ENCODE measurements at regions not wholly inside any gene's neighbourhood (a gene's known extent, or its start where the extent isn't known, plus 50 kb on each side); places are given as distances from the start of the nearest gene placed in this dataset.

DNA sequence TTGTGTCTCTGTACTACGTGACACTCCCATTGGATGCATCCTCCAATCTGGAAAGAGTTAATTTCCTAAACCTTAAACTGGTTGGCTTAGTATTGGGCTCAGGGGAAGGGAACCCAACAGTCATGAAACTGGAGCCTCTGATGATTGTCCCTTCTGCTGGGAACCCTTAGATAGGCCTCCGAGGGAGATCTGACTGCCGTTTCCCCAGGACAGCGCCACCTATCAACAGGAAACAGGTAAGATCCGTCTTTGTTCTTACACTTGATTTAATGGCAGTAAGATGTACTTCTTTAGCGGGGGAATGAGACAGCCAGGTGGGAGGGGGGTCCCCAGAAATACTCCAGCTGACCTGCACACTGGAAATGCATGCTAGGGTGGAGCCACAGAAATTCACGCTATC lies 1749.6 kb downstream of the SI start:
- Histone ChIP-seq H3K4me1 (ENCODE audit: insufficient read depth) (no peaks in the 10 kb centered on the region), H2AFZ (no peak overlapping the region), H3K27me3 (no peaks in the 10 kb centered on the region), H4K20me1 (ENCODE audit: insufficient read depth, poor library complexity, severe bottlenecking) (no peaks in the 10 kb centered on the region), H3K4me2 (no peak overlapping the region), H3K79me2 (no peaks in the 10 kb centered on the region), H3K9me2 (replicated peaks; ENCODE audit: insufficient read depth) (no peaks in the 10 kb centered on the region), H3K9me3 (ENCODE audit: low read depth) (no peaks in the 10 kb centered on the region), H3K4me3 (no peak overlapping the region), H3K36me3 (replicated peaks; ENCODE audit: insufficient read depth, low read depth) (no peaks in the 10 kb centered on the region), H3K27ac (no peak overlapping the region)
- WGBS (ENCODE audit: low lambda C conversion rate, missing lambda C conversion rate): 79% methylated on average over 7 of the region's 7 CpGs
- TF ChIP-seq, protein P1, sequence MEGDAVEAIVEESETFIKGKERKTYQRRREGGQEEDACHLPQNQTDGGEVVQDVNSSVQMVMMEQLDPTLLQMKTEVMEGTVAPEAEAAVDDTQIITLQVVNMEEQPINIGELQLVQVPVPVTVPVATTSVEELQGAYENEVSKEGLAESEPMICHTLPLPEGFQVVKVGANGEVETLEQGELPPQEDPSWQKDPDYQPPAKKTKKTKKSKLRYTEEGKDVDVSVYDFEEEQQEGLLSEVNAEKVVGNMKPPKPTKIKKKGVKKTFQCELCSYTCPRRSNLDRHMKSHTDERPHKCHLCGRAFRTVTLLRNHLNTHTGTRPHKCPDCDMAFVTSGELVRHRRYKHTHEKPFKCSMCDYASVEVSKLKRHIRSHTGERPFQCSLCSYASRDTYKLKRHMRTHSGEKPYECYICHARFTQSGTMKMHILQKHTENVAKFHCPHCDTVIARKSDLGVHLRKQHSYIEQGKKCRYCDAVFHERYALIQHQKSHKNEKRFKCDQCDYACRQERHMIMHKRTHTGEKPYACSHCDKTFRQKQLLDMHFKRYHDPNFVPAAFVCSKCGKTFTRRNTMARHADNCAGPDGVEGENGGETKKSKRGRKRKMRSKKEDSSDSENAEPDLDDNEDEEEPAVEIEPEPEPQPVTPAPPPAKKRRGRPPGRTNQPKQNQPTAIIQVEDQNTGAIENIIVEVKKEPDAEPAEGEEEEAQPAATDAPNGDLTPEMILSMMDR (IDR thresholded peaks at IDR 0.05; ENCODE audit: poor library complexity): no peak
- TF ChIP-seq EZH2 (IDR thresholded peaks at IDR 0.05; ENCODE audit: borderline replicate concordance): no peak
- TF ChIP-seq EZH2phosphoT487 (IDR thresholded peaks at IDR 0.05; ENCODE audit: low read depth, severe bottlenecking, unreplicated experiment): no peak
- no peak for DNase-seq (ENCODE audit: low spot score)

GRCh38 chr3:163327086-163327485 lies 1751.2 kb downstream of the SI start:
- no peak overlapping the region for H3K4me2 ChIP-seq
- no peak for TF ChIP-seq EZH2 (IDR thresholded peaks at IDR 0.05; ENCODE audit: borderline replicate concordance)
- TF ChIP-seq, protein P1 (IDR thresholded peaks at IDR 0.05; ENCODE audit: poor library complexity): no peak
- no peak overlapping the region for H2AFZ ChIP-seq
- H3K36me3 ChIP-seq (replicated peaks; ENCODE audit: insufficient read depth, low read depth): no peaks in the 10 kb centered on the region
- no peaks in the 10 kb centered on the region for H3K9me2 ChIP-seq (replicated peaks; ENCODE audit: insufficient read depth)
- WGBS (ENCODE audit: low lambda C conversion rate, missing lambda C conversion rate): 36% methylated on average over 2 of the region's 2 CpGs
- H3K4me1 ChIP-seq (ENCODE audit: insufficient read depth): no peaks in the 10 kb centered on the region
- no peak overlapping the region for H3K4me3 ChIP-seq
- no peaks in the 10 kb centered on the region for H3K27me3 ChIP-seq
- DNase-seq (ENCODE audit: low spot score): no peak
- no peaks in the 10 kb centered on the region for H3K9me3 ChIP-seq (ENCODE audit: low read depth)
- no peaks in the 10 kb centered on the region for H3K79me2 ChIP-seq
- no peaks in the 10 kb centered on the region for H4K20me1 ChIP-seq (ENCODE audit: insufficient read depth, poor library complexity, severe bottlenecking)
- no peak overlapping the region for H3K27ac ChIP-seq

- no peak for DNase-seq (ENCODE audit: low spot score)
- no peak for TF ChIP-seq EZH2phosphoT487 (IDR thresholded peaks at IDR 0.05; ENCODE audit: low read depth, severe bottlenecking, unreplicated experiment)
- TF ChIP-seq, protein P1 (IDR thresholded peaks at IDR 0.05; ENCODE audit: poor library complexity): no peak
- no peak for TF ChIP-seq EZH2 (IDR thresholded peaks at IDR 0.05; ENCODE audit: borderline replicate concordance)
- Histone ChIP-seq H3K4me2 (no peak overlapping the region), H3K9me3 (ENCODE audit: low read depth) (no peaks in the 10 kb centered on the region), H3K9me2 (replicated peaks; ENCODE audit: insufficient read depth) (no peaks in the 10 kb centered on the region), H2AFZ (no peak overlapping the region), H4K20me1 (ENCODE audit: insufficient read depth, poor library complexity, severe bottlenecking) (no peaks in the 10 kb centered on the region), H3K27ac (no peak overlapping the region), H3K27me3 (no peaks in the 10 kb centered on the region), H3K36me3 (replicated peaks; ENCODE audit: insufficient read depth, low read depth) (no peaks in the 10 kb centered on the region), H3K79me2 (no peaks in the 10 kb centered on the region), H3K4me1 (ENCODE audit: insufficient read depth) (no peaks in the 10 kb centered on the region), H3K4me3 (no peak overlapping the region)
Observed at GRCh38 chr3:163315786-163316185, 1762.5 kb downstream of the SI start.

DNA sequence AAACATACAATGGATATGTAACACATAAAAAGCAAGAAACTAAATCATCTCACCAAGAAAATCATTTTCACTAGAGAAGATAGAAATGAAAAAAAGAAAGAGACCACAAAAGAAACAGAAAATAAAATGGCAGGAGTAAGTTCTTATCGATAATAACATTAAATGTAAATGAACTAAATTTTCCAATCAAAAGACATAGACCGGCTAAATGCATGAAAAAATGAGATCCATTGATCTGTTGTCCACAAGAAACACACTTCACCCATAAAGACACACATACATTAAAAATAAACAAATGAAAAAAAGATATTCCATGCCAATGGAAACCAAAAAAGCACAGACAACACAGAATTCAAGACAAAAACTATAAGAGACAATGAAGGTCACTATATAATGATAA lies 1771.9 kb downstream of the SI start:
- 92% methylated on average over 2 of the region's 2 CpGs for WGBS (ENCODE audit: low lambda C conversion rate, missing lambda C conversion rate)

More for the DNA sequence above, 1771.9 kb downstream of the SI start:
- Histone ChIP-seq H3K27ac (no peak overlapping the region), H3K4me2 (no peak overlapping the region), H3K4me3 (no peak overlapping the region), H2AFZ (no peak overlapping the region), H3K27me3 (no peaks in the 10 kb centered on the region), H4K20me1 (ENCODE audit: insufficient read depth, poor library complexity, severe bottlenecking) (no peaks in the 10 kb centered on the region), H3K9me3 (ENCODE audit: low read depth) (no peaks in the 10 kb centered on the region), H3K79me2 (no peaks in the 10 kb centered on the region), H3K36me3 (replicated peaks; ENCODE audit: insufficient read depth, low read depth) (no peaks in the 10 kb centered on the region), H3K4me1 (ENCODE audit: insufficient read depth) (no peaks in the 10 kb centered on the region), H3K9me2 (replicated peaks; ENCODE audit: insufficient read depth) (no peaks in the 10 kb centered on the region)
- DNase-seq (ENCODE audit: low spot score): no peak
- TF ChIP-seq, protein P1 (IDR thresholded peaks at IDR 0.05; ENCODE audit: poor library complexity): no peak
- no peak for TF ChIP-seq EZH2 (IDR thresholded peaks at IDR 0.05; ENCODE audit: borderline replicate concordance)
- no peak for TF ChIP-seq EZH2phosphoT487 (IDR thresholded peaks at IDR 0.05; ENCODE audit: low read depth, severe bottlenecking, unreplicated experiment)

Data from hepatocyte (in vitro differentiated cells).